ENCODE measurements at regions not wholly inside any gene's neighbourhood (a gene's known extent, or its start where the extent isn't known, plus 50 kb on each side); places are given as distances from the start of the nearest gene placed in this dataset.
A peak's percentile ranks its signal among the peaks of the same experiment; 100 is the strongest.

GRCh38 chrX:727738-728621 is 97.4 kb downstream of the SHOX start:
- no peak for TF ChIP-seq CTCF (IDR thresholded peaks at IDR 0.05; ENCODE audit: unreplicated experiment)
- DNase-seq = peak; percentile 6
- BruUV-seq (replicated peaks) = no TSS peak
- CTCF ChIA-PET = no interaction called here
- intact Hi-C loops (cut with micrococcal nuclease; ENCODE audit: unreplicated experiment) = no loop called here
- H3K27me3 Mint-ChIP-seq (ENCODE audit: unreplicated experiment) = no peaks in the 10 kb centered on the region
- no peak overlapping the region for H3K27ac Mint-ChIP-seq (ENCODE audit: unreplicated experiment)
- H3K4me1 Mint-ChIP-seq (ENCODE audit: low read depth, unreplicated experiment) = no peaks in the 10 kb centered on the region
- no peak overlapping the region for H3K4me3 Mint-ChIP-seq (ENCODE audit: low read depth, unreplicated experiment)
- H3K36me3 Mint-ChIP-seq (ENCODE audit: insufficient read depth, unreplicated experiment) = no peaks in the 10 kb centered on the region
- H3K9me3 Mint-ChIP-seq (ENCODE audit: low read depth, unreplicated experiment) = peaks cover 8% of the 10 kb centered on the region

GRCh38 chrX:725971-726370 is 95.4 kb downstream of the SHOX start:
- H3K9me3 Mint-ChIP-seq (ENCODE audit: low read depth, unreplicated experiment) = peaks cover 8% of the 10 kb centered on the region
- intact Hi-C loops (cut with micrococcal nuclease; ENCODE audit: unreplicated experiment) = no loop called here
- no peaks in the 10 kb centered on the region for H3K4me1 Mint-ChIP-seq (ENCODE audit: low read depth, unreplicated experiment)
- CTCF ChIA-PET = no interaction called here
- no peak overlapping the region for H3K4me3 Mint-ChIP-seq (ENCODE audit: low read depth, unreplicated experiment)
- H3K27ac Mint-ChIP-seq (ENCODE audit: unreplicated experiment) = no peak overlapping the region
- BruUV-seq (replicated peaks) = no TSS peak
- no peak for TF ChIP-seq CTCF (IDR thresholded peaks at IDR 0.05; ENCODE audit: unreplicated experiment)
- no peak for DNase-seq
- H3K27me3 Mint-ChIP-seq (ENCODE audit: unreplicated experiment) = no peaks in the 10 kb centered on the region
- H3K36me3 Mint-ChIP-seq (ENCODE audit: insufficient read depth, unreplicated experiment) = no peaks in the 10 kb centered on the region

GRCh38 chrX:724256-724655 is 93.7 kb downstream of the SHOX start:
- no peak for DNase-seq
- H3K4me3 Mint-ChIP-seq (ENCODE audit: low read depth, unreplicated experiment) = no peak overlapping the region
- no peaks in the 10 kb centered on the region for H3K27me3 Mint-ChIP-seq (ENCODE audit: unreplicated experiment)
- CTCF ChIA-PET = no interaction called here
- intact Hi-C loops (cut with micrococcal nuclease; ENCODE audit: unreplicated experiment) = no loop called here
- no peak overlapping the region for H3K27ac Mint-ChIP-seq (ENCODE audit: unreplicated experiment)
- no peak for TF ChIP-seq CTCF (IDR thresholded peaks at IDR 0.05; ENCODE audit: unreplicated experiment)
- peaks cover 8% of the 10 kb centered on the region for H3K9me3 Mint-ChIP-seq (ENCODE audit: low read depth, unreplicated experiment)
- H3K4me1 Mint-ChIP-seq (ENCODE audit: low read depth, unreplicated experiment) = no peaks in the 10 kb centered on the region
- H3K36me3 Mint-ChIP-seq (ENCODE audit: insufficient read depth, unreplicated experiment) = no peaks in the 10 kb centered on the region
- BruUV-seq (replicated peaks) = no TSS peak

GRCh38 chrX:723781-724180 is 93.2 kb downstream of the SHOX start:
- BruUV-seq (replicated peaks) = no TSS peak
- TF ChIP-seq CTCF (IDR thresholded peaks at IDR 0.05; ENCODE audit: unreplicated experiment) = no peak
- no peak overlapping the region for H3K4me3 Mint-ChIP-seq (ENCODE audit: low read depth, unreplicated experiment)
- CTCF ChIA-PET = no interaction called here
- H3K9me3 Mint-ChIP-seq (ENCODE audit: low read depth, unreplicated experiment) = peaks cover 8% of the 10 kb centered on the region
- no peaks in the 10 kb centered on the region for H3K36me3 Mint-ChIP-seq (ENCODE audit: insufficient read depth, unreplicated experiment)
- DNase-seq = no peak
- intact Hi-C loops (cut with micrococcal nuclease; ENCODE audit: unreplicated experiment) = no loop called here
- H3K27me3 Mint-ChIP-seq (ENCODE audit: unreplicated experiment) = no peaks in the 10 kb centered on the region
- no peak overlapping the region for H3K27ac Mint-ChIP-seq (ENCODE audit: unreplicated experiment)
- H3K4me1 Mint-ChIP-seq (ENCODE audit: low read depth, unreplicated experiment) = no peaks in the 10 kb centered on the region
